H1 (cell line): ENCODE measurements at regions not wholly inside any gene's neighbourhood (a gene's known extent, or its start where the extent isn't known, plus 50 kb on each side); places are given as distances from the start of the nearest gene placed in this dataset.

Source experiments
- CTCF ChIA-PET: fragments of 300-600 bp; sonication (Branson Sonifier 250); formaldehyde crosslinking; loops from one replicate; lab custom pipeline; 2021; ENCODE audit not compliant: partially characterized antibody; lab: Charles Lee
- POLR2A ChIA-PET: fragments of 300-600 bp; sonication (Branson Sonifier 250); formaldehyde crosslinking; loops from one replicate; lab custom pipeline; 2021; ENCODE audit warnings: inconsistent platforms; ENCODE audit not compliant: partially characterized antibody; lab: Charles Lee
- DNase-seq, 2 experiments: peaks; one replicate each; pipeline versions ENCODE4 v3.0.0 to v3.0.0-alpha.2; 2010 to 2022; ENCODE audit warnings: low spot score in 2 of 2, low read depth in 1 of 2, mixed read lengths in 1 of 2
- FAIRE-seq: peaks from 2 replicates; lab custom pipeline; 2011; peaks lifted over from hg19 to GRCh38; lab: Jason Lieb, UNC
- H2AFZ ChIP-seq: 2 replicates; pipeline ENCODE4 v1.8.1; 2012; ENCODE audit warnings: low read length, inconsistent platforms
- H2AK5ac ChIP-seq: 2 replicates; pipeline ENCODE4 v1.6.1; 2013; ENCODE audit warnings: low read depth, low read length
- H2BK120ac ChIP-seq: replicated peaks from 2 replicates; pipeline ENCODE3; 2013; ENCODE audit warnings: low read depth, low read length, inconsistent platforms
- H2BK12ac ChIP-seq: 2 replicates; pipeline ENCODE4 v1.6.1; 2013; ENCODE audit warnings: low read depth, low read length
- H2BK15ac ChIP-seq: 2 replicates; pipeline ENCODE4 v1.6.1; 2013; ENCODE audit warnings: low read length
- H2BK20ac ChIP-seq: 2 replicates; pipeline ENCODE4 v1.6.1; 2013; ENCODE audit warnings: low read length
- H2BK5ac ChIP-seq: 2 replicates; pipeline ENCODE4 v1.6.1; 2013; ENCODE audit warnings: low read depth, low read length
- H3K14ac ChIP-seq: 2 replicates; pipeline ENCODE4 v1.6.1; 2013; ENCODE audit warnings: inconsistent platforms; ENCODE audit not compliant: insufficient read length
- H3K18ac ChIP-seq: 2 replicates; pipeline ENCODE4 v1.6.1; 2013; ENCODE audit warnings: low read length; ENCODE audit errors: extremely low read depth
- H3K23ac ChIP-seq: 2 replicates; pipeline ENCODE4 v1.6.1; 2013; ENCODE audit warnings: inconsistent platforms; ENCODE audit not compliant: insufficient read length
- H3K23me2 ChIP-seq: 2 replicates; pipeline ENCODE4 v1.6.1; 2013; ENCODE audit warnings: low read depth, low read length
- H3K27ac ChIP-seq: 2 replicates; pipeline ENCODE4 v1.6.1; 2011; ENCODE audit warnings: low read depth, low read length, inconsistent platforms
- H3K27me3 ChIP-seq, 4 experiments: replicated peaks in 1 of 4; 1 replicate in 1 of 4; 2 replicates in 3 of 4; pipeline versions ENCODE4 v1.6.1 to v1.8.1; 2011 to 2013; ENCODE audit warnings: low read length in 3 of 4, mild to moderate bottlenecking in 3 of 4, inconsistent platforms in 2 of 4, mixed read lengths in 2 of 4, moderate library complexity in 1 of 4; ENCODE audit not compliant: control insufficient read depth in 3 of 4, insufficient read depth in 3 of 4; ENCODE audit errors: extremely low read depth in 1 of 4
- H3K36me3 ChIP-seq, 4 experiments: 2 replicates each; pipeline versions ENCODE4 v1.6.1 to v1.8.1; 2011 to 2013; ENCODE audit warnings: mild to moderate bottlenecking in 4 of 4, low read length in 3 of 4, moderate library complexity in 2 of 4, control low read depth in 1 of 4, inconsistent platforms in 1 of 4; ENCODE audit not compliant: insufficient read depth in 4 of 4, control insufficient read depth in 2 of 4
- H3K4ac ChIP-seq: replicated peaks from 2 replicates; pipeline ENCODE3; 2013; ENCODE audit warnings: low read length, low read depth, mixed read lengths, inconsistent platforms; ENCODE audit not compliant: insufficient read length
- H3K4me1 ChIP-seq, 4 experiments: replicated peaks in 1 of 4; 1 replicate in 1 of 4; 2 replicates in 3 of 4; pipeline versions ENCODE4 v1.6.1 to v1.8.1; 2011 to 2013; ENCODE audit warnings: low read length in 3 of 4, inconsistent platforms in 2 of 4, mixed read lengths in 1 of 4; ENCODE audit not compliant: insufficient read depth in 4 of 4, control insufficient read depth in 3 of 4
- H3K4me2 ChIP-seq, 2 experiments: 2 replicates each; pipeline versions ENCODE4 v1.6.1 to v1.8.1; 2011 to 2013; ENCODE audit warnings: low read depth in 2 of 2, low read length in 2 of 2, control low read depth in 1 of 2, inconsistent platforms in 1 of 2, mild to moderate bottlenecking in 1 of 2; ENCODE audit not compliant: insufficient read depth in 1 of 2
- H3K4me3 ChIP-seq, 4 experiments: fragments of 200-600, 300-600 bp in 1 of 4; sonication (generic), shearing (Covaris generic), sonication (Bioruptor Twin) in 1 of 4; 2 replicates each; pipeline versions ENCODE4 v1.5.1 to v1.8.1; 2011 to 2016; ENCODE audit warnings: low read length in 4 of 4, low read depth in 3 of 4, control low read depth in 2 of 4, inconsistent platforms in 2 of 4, mild to moderate bottlenecking in 2 of 4, mixed read lengths in 1 of 4, moderate library complexity in 1 of 4; ENCODE audit not compliant: insufficient read depth in 2 of 4; ENCODE audit errors: extremely low read depth in 1 of 4
- H3K56ac ChIP-seq: replicated peaks from 2 replicates; pipeline ENCODE3; 2013; ENCODE audit warnings: low read depth, mild to moderate bottlenecking, mixed read lengths, low read length, inconsistent platforms; ENCODE audit not compliant: insufficient read length
- H3K79me1 ChIP-seq: 2 replicates; pipeline ENCODE4 v1.6.1; 2013; ENCODE audit warnings: low read depth, low read length, control low read depth
- H3K79me2 ChIP-seq, 2 experiments: 2 replicates each; pipeline versions ENCODE4 v1.6.1 to v1.8.1; 2012 to 2013; ENCODE audit warnings: low read length in 2 of 2, mild to moderate bottlenecking in 2 of 2, inconsistent platforms in 1 of 2; ENCODE audit not compliant: insufficient read depth in 2 of 2, control insufficient read depth in 1 of 2
- H3K9ac ChIP-seq, 4 experiments: replicated peaks in 1 of 4; 1 replicate in 1 of 4; 2 replicates in 3 of 4; pipeline versions ENCODE4 v1.6.1 to v1.8.1; 2011 to 2013; ENCODE audit warnings: low read depth in 3 of 4, low read length in 3 of 4, control low read depth in 2 of 4, mild to moderate bottlenecking in 2 of 4, moderate library complexity in 2 of 4, inconsistent platforms in 1 of 4; ENCODE audit errors: extremely low read depth in 1 of 4
- H3K9me3 ChIP-seq, 2 experiments: 2 replicates each; pipeline versions ENCODE4 v1.6.1 to v1.8.1; 2012 to 2013; ENCODE audit warnings: mild to moderate bottlenecking in 2 of 2, moderate library complexity in 2 of 2, control low read depth in 1 of 2, inconsistent platforms in 1 of 2, low read depth in 1 of 2, low read length in 1 of 2, mixed read lengths in 1 of 2; ENCODE audit not compliant: insufficient read depth in 2 of 2
- H4K20me1 ChIP-seq, 2 experiments: replicated peaks in 1 of 2; 2 replicates each; pipeline versions ENCODE3 to v1.8.1; 2011 to 2013; ENCODE audit warnings: inconsistent platforms in 2 of 2, low read length in 2 of 2, mild to moderate bottlenecking in 1 of 2; ENCODE audit not compliant: insufficient read depth in 2 of 2, control insufficient read depth in 1 of 2
- H4K5ac ChIP-seq: 2 replicates; pipeline ENCODE4 v1.6.1; 2013; ENCODE audit warnings: low read length, low read depth, mixed read lengths, inconsistent platforms; ENCODE audit not compliant: insufficient read length
- H4K8ac ChIP-seq: 2 replicates; pipeline ENCODE4 v1.8.0; 2013; ENCODE audit warnings: mild to moderate bottlenecking, moderate library complexity, low read length, inconsistent platforms; ENCODE audit not compliant: insufficient read depth; ENCODE audit errors: extremely low read depth
- H4K91ac ChIP-seq: replicated peaks from 2 replicates; pipeline ENCODE3; 2013; ENCODE audit warnings: low read length, mixed read lengths, inconsistent platforms; ENCODE audit not compliant: insufficient read length
- ATF2 ChIP-seq: IDR thresholded peaks from 2 replicates; pipeline ENCODE4 v1.6.1; 2012; ENCODE audit warnings: low read length, inconsistent platforms
- BACH1 ChIP-seq: IDR thresholded peaks from 2 replicates; pipeline ENCODE4 v1.6.1; 2012; ENCODE audit warnings: low read length, improper control_type of control experiment
- CEBPB ChIP-seq: IDR thresholded peaks from 2 replicates; pipeline ENCODE4 v1.6.1; 2012; ENCODE audit warnings: low read depth, low read length
- CHD2 ChIP-seq: IDR thresholded peaks from 2 replicates; pipeline ENCODE4 v1.6.1; 2012; ENCODE audit warnings: low read length, improper control_type of control experiment
- CTBP2 ChIP-seq: IDR thresholded peaks from 2 replicates; pipeline ENCODE4 v1.7.0; 2011; ENCODE audit warnings: borderline replicate concordance, mild to moderate bottlenecking, moderate library complexity, mixed read lengths, low read length; ENCODE audit not compliant: insufficient read depth, insufficient read length
- EGR1 ChIP-seq: IDR thresholded peaks from 2 replicates; pipeline ENCODE4 v1.6.1; 2011; ENCODE audit warnings: low read depth, low read length, borderline replicate concordance
- HDAC2 ChIP-seq, 2 experiments: fragments of 300-600 bp in 1 of 2; sonication (generic) in 1 of 2; IDR thresholded peaks; 2 replicates each; pipeline ENCODE4 v1.6.1; 2011 to 2012; ENCODE audit warnings: low read depth in 2 of 2, low read length in 2 of 2, mild to moderate bottlenecking in 2 of 2, moderate library complexity in 2 of 2, borderline replicate concordance in 1 of 2, inconsistent platforms in 1 of 2
- JUND ChIP-seq: IDR thresholded peaks from 2 replicates; pipeline ENCODE4 v1.6.1; 2011; ENCODE audit warnings: mild to moderate bottlenecking, improper control_type of control experiment, low read length
- KDM5A ChIP-seq: fragments of 200-600 bp; IDR thresholded peaks from 2 replicates; pipeline ENCODE4 v1.7.1; 2012; ENCODE audit warnings: mild to moderate bottlenecking, low read length, inconsistent platforms, mixed read lengths
- MAFK ChIP-seq: IDR thresholded peaks from 2 replicates; pipeline ENCODE4 v1.6.1; 2012; ENCODE audit warnings: low read depth, mild to moderate bottlenecking, improper control_type of control experiment, low read length
- POLR2AphosphoS5 ChIP-seq: IDR thresholded peaks from 2 replicates; pipeline ENCODE4 v1.6.1; 2011; ENCODE audit warnings: low read depth, low read length
- RXRA ChIP-seq: IDR thresholded peaks from 2 replicates; pipeline ENCODE4 v1.6.1; 2011; ENCODE audit warnings: low read depth, mild to moderate bottlenecking, low read length, moderate library complexity; ENCODE audit not compliant: insufficient read depth
- SIN3A ChIP-seq, 2 experiments: IDR thresholded peaks in 1 of 2; conservative IDR thresholded peaks in 1 of 2; 2 replicates each; pipeline ENCODE4 v1.6.1; 2011 to 2012; ENCODE audit warnings: low read length in 2 of 2, improper control_type of control experiment in 1 of 2, low read depth in 1 of 2, mild to moderate bottlenecking in 1 of 2
- WGBS, 2 experiments: shearing (Covaris generic) in 1 of 2; methylation state at CpG; one replicate each; pipeline versions ENCODE4 v1.1.6 to v1.1.7; 2013 to 2015; ENCODE audit warnings: low lambda C conversion rate in 2 of 2, mixed read lengths in 2 of 2, inconsistent platforms in 1 of 2, low coverage in 1 of 2, missing lambda C conversion rate in 1 of 2; ENCODE audit not compliant: insufficient replicate concordance in 2 of 2, insufficient coverage in 1 of 2, insufficient read length in 1 of 2; ENCODE audit errors: extremely low coverage in 1 of 2, missing lambda C conversion rate in 1 of 2; 5-methylcytosine and 5-hydroxymethylcytosine counted together

DNA sequence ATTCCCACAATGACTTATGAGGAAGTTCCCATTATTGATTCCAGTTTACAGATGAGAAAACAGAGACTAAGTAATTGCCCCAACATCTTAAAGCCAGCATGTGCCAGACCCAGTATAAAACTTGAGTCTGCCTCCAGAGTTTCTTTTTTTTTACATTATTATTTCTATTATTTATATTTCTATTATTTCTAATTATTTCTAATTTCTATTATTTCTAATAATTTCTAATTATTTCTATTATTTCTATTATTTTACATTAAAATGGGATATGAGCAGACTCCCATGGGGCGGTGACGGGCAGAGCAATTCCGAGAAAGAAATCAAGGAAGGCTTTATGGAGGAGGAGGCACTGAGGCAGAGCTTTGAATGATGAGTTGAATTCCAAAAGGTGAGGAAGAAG is 54.4 kb upstream of the BDKRB2 start:
- CTCF ChIA-PET, result no interaction called here
- no peaks in the 10 kb centered on the region for H3K79me2 ChIP-seq
- TF ChIP-seq CTBP2, result no peak
- no peak for TF ChIP-seq CEBPB
- no peak for TF ChIP-seq RXRA
- no peak for TF ChIP-seq KDM5A
- TF ChIP-seq BACH1, result no peak
- TF ChIP-seq POLR2AphosphoS5, result no peak
- no peak for TF ChIP-seq CHD2
- TF ChIP-seq EGR1, result no peak
- no peak for TF ChIP-seq JUND
- TF ChIP-seq SIN3A (conservative IDR thresholded peaks at IDR 0.05 in 1 of 2, IDR thresholded peaks at IDR 0.05 in 1 of 2; ENCODE audit: low read depth in 1 of 2, low read length in 2 of 2), result no peak
- no peak for TF ChIP-seq ATF2
- no peak for TF ChIP-seq MAFK
- no peak for TF ChIP-seq HDAC2 (IDR thresholded peaks at IDR 0.05; ENCODE audit: borderline replicate concordance in 1 of 2, low read depth in 2 of 2, low read length in 2 of 2)
- TF ChIP-seq, all 59 proteins: peak for 0

More for the DNA sequence above, 54.4 kb upstream of the BDKRB2 start:
- Histone ChIP-seq H3K36me3 (no peaks in the 10 kb centered on the region), H3K4me3 (no peak overlapping the region), H3K4me1 (no peaks in the 10 kb centered on the region), H3K9me3 (no peaks in the 10 kb centered on the region), H3K9ac (no peak overlapping the region), H2BK12ac (no peak overlapping the region), H3K79me1 (no peaks in the 10 kb centered on the region), H2AFZ (no peak overlapping the region), H2BK15ac (no peak overlapping the region), H4K20me1 (peaks cover 0 to 2% of the 10 kb centered on the region in 2 experiments), H2AK5ac (no peak overlapping the region), H4K5ac (no peak overlapping the region), H3K27ac (no peak overlapping the region), H3K18ac (no peak overlapping the region), H3K56ac (no peak overlapping the region), H2BK20ac (no peak overlapping the region), H3K23me2 (no peaks in the 10 kb centered on the region), H3K4me2 (no peak overlapping the region), H3K27me3 (no peaks in the 10 kb centered on the region), H3K23ac (no peak overlapping the region), H4K8ac (no peak overlapping the region; the same call in 1 of the 2 replicates), H3K4ac (no peak overlapping the region), H2BK5ac (no peak overlapping the region), H2BK120ac (no peak overlapping the region), H4K91ac (no peak overlapping the region), H3K14ac (no peak overlapping the region)
- POLR2A ChIA-PET, result no interaction called here
- FAIRE-seq (no peak), DNase-seq (no peak)
- 70% methylated on average over 3 of the region's 3 CpGs; no CpG with 5 or more reads in 1 of the 2 experiments for WGBS, 2 experiments
